ENCODE measurements at regions not wholly inside any gene's neighbourhood (a gene's known extent, or its start where the extent isn't known, plus 50 kb on each side); places are given as distances from the start of the nearest gene placed in this dataset.

DNA sequence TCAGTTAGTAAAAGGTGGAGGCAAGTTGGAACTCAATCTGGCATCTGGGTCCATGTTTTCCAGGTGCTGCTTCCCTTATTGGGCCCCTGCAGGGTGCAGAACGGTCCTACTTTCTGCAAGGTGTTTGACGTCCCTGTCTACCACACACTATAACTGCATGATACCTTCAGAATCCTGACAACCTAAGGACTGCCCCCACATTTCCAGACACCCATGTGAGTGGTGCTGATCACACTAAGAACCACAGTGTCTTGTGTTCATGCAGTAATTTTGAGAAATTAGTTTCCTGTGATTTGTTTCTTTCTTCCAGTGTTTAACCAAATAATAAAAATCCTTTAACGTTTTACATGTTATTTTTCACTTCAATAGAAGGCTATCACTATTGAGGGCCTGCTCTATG lies 121.1 kb upstream of the MDM1 start:
- TF ChIP-seq CTCF (IDR thresholded peaks at IDR 0.05; ENCODE audit: unreplicated experiment), result no peak
- H3K9me3 Mint-ChIP-seq (ENCODE audit: unreplicated experiment), result no peaks in the 10 kb centered on the region
- H3K36me3 Mint-ChIP-seq (ENCODE audit: insufficient read depth, unreplicated experiment), result no peaks in the 10 kb centered on the region
- CTCF ChIA-PET, result interaction anchor here (0.6 kb wide), 1 partner anchor 210 kb away, joined by 3 read pairs; no protein-coding TSS in a partner anchor
- intact Hi-C loops (cut with micrococcal nuclease), result no loop called here
- no peak for DNase-seq (ENCODE audit: unreplicated experiment)
- no peak overlapping the region for H3K4me3 Mint-ChIP-seq (ENCODE audit: unreplicated experiment)
- peaks cover 9% of the 10 kb centered on the region for H3K4me1 Mint-ChIP-seq (ENCODE audit: insufficient read depth, unreplicated experiment)
- POLR2A ChIA-PET, result interaction anchor here (1.2 kb wide), 1 partner anchor 18 kb away, joined by 3 read pairs; no protein-coding TSS in a partner anchor
- no peaks in the 10 kb centered on the region for H3K27me3 Mint-ChIP-seq (ENCODE audit: insufficient read depth, unreplicated experiment)
- no peak overlapping the region for H3K27ac Mint-ChIP-seq (ENCODE audit: low read depth, unreplicated experiment)
- BruUV-seq (replicated peaks), result no TSS peak

DNA sequence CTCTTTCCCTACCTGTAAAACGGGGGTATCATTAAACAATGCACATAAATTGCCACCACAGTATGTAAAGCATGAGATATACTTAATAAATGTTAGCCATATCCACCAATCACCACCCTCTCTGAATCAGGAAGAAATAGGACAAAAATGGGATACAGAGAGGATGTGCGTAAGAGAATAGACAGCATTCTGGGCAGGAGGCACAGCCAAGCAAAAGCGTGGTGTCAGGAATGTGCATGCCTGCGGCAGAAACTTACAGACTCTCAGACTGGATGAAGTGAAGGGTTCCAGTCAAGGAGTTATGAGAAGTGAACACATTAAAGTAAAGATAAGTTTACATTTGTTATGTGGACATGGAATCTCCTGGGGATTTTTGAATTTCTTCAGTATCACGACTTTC lies 121.7 kb upstream of the MDM1 start:
- H3K4me3 Mint-ChIP-seq (ENCODE audit: unreplicated experiment), result no peak overlapping the region

GRCh38 chr12:68454892-68455291 lies 122.7 kb upstream of the MDM1 start:
- no peak overlapping the region for H3K4me3 Mint-ChIP-seq (ENCODE audit: unreplicated experiment)
- no peak overlapping the region for H3K27ac Mint-ChIP-seq (ENCODE audit: low read depth, unreplicated experiment)
- intact Hi-C loops (cut with micrococcal nuclease), result no loop called here
- ChIA-PET CTCF (interaction anchor here (0.6 kb wide), 2 partner anchors 198 to 233 kb away, joined by 3 to 4 read pairs; no protein-coding TSS in a partner anchor), POLR2A (interaction anchor here (0.7 to 0.9 kb wide), 2 partner anchors 16 to 770 kb away, joined by 3 read pairs; no protein-coding TSS in a partner anchor)
- TF ChIP-seq CTCF (IDR thresholded peaks at IDR 0.05; ENCODE audit: unreplicated experiment), result no peak
- DNase-seq (ENCODE audit: unreplicated experiment), result no peak
- H3K9me3 Mint-ChIP-seq (ENCODE audit: unreplicated experiment), result no peaks in the 10 kb centered on the region
- H3K4me1 Mint-ChIP-seq (ENCODE audit: insufficient read depth, unreplicated experiment), result peaks cover 9% of the 10 kb centered on the region
- BruUV-seq (replicated peaks), result no TSS peak
- H3K27me3 Mint-ChIP-seq (ENCODE audit: insufficient read depth, unreplicated experiment), result no peaks in the 10 kb centered on the region
- no peaks in the 10 kb centered on the region for H3K36me3 Mint-ChIP-seq (ENCODE audit: insufficient read depth, unreplicated experiment)

More for the DNA sequence above, 121.7 kb upstream of the MDM1 start:
- intact Hi-C loops (cut with micrococcal nuclease), result no loop called here
- no peak for TF ChIP-seq CTCF (IDR thresholded peaks at IDR 0.05; ENCODE audit: unreplicated experiment)
- no peaks in the 10 kb centered on the region for H3K36me3 Mint-ChIP-seq (ENCODE audit: insufficient read depth, unreplicated experiment)
- H3K27ac Mint-ChIP-seq (ENCODE audit: low read depth, unreplicated experiment), result no peak overlapping the region
- POLR2A ChIA-PET, result interaction anchor here (1.2 kb wide), 1 partner anchor 19 kb away, joined by 3 read pairs; no protein-coding TSS in a partner anchor
- no peaks in the 10 kb centered on the region for H3K9me3 Mint-ChIP-seq (ENCODE audit: unreplicated experiment)
- CTCF ChIA-PET, result no interaction called here
- no peaks in the 10 kb centered on the region for H3K27me3 Mint-ChIP-seq (ENCODE audit: insufficient read depth, unreplicated experiment)
- DNase-seq (ENCODE audit: unreplicated experiment), result no peak
- no TSS peak for BruUV-seq (replicated peaks)
- peaks cover 9% of the 10 kb centered on the region for H3K4me1 Mint-ChIP-seq (ENCODE audit: insufficient read depth, unreplicated experiment)

DNA sequence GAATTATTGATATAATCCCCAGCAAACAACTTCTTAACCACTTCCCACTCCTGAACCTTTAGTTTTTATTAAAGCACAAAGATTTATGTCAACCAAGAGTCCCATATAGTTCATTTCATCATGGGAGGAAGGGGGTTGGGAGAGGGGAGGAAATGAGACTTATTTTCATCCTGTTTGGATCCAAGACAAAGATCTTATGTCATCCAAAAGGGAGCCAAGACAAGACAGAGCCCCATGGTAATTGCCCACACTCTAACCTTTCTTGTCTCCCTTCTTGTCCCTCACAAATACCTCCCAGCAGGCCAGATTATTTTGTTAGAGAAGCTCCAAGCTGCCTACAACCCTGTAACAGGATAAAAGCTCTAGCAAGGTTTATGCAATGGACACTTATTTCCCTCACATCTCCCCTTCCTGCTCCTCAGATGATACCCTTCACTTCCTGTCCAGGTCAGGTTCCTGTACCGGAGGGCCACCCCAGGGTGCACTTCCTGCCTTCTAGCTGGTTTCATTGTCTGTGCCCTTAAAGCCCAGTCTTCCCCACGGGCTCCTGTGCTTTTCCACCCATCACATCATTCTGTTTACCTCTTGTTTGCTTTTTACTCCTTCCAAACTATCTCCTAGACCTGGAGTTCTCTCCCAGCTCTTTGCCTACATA lies 123.7 kb upstream of the MDM1 start:
- CTCF ChIA-PET, result no interaction called here
- no TSS peak for BruUV-seq (replicated peaks)

More for the DNA sequence above, 123.7 kb upstream of the MDM1 start:
- no peak for DNase-seq (ENCODE audit: unreplicated experiment)
- no peak overlapping the region for H3K4me3 Mint-ChIP-seq (ENCODE audit: unreplicated experiment)
- no peak overlapping the region for H3K27ac Mint-ChIP-seq (ENCODE audit: low read depth, unreplicated experiment)
- H3K36me3 Mint-ChIP-seq (ENCODE audit: insufficient read depth, unreplicated experiment), result no peaks in the 10 kb centered on the region
- POLR2A ChIA-PET, result interaction anchor here (0.6 kb wide), 1 partner anchor 936 kb away, joined by 3 read pairs; no protein-coding TSS in a partner anchor
- intact Hi-C loops (cut with micrococcal nuclease), result no loop called here
- peaks cover 8% of the 10 kb centered on the region for H3K4me1 Mint-ChIP-seq (ENCODE audit: insufficient read depth, unreplicated experiment)
- no peaks in the 10 kb centered on the region for H3K9me3 Mint-ChIP-seq (ENCODE audit: unreplicated experiment)
- TF ChIP-seq CTCF (IDR thresholded peaks at IDR 0.05; ENCODE audit: unreplicated experiment), result no peak
- H3K27me3 Mint-ChIP-seq (ENCODE audit: insufficient read depth, unreplicated experiment), result no peaks in the 10 kb centered on the region

Measured in MCF 10A (cell line).